DOHH2 (cell line): ENCODE measurements at regions not wholly inside any gene's neighbourhood (a gene's known extent, or its start where the extent isn't known, plus 50 kb on each side); places are given as distances from the start of the nearest gene placed in this dataset.

Source experiments
- H3F3A ChIP-seq: fragments of 200-600 bp; sonication (generic), shearing (Covaris generic); 2 replicates; pipeline ENCODE4 v1.6.0; 2016; ENCODE audit warnings: antibody characterized with exemption, mild to moderate bottlenecking; ENCODE audit not compliant: control insufficient read depth, insufficient read depth
- H3K27ac ChIP-seq: fragments of 200-600 bp; sonication (generic); 2 replicates; pipeline ENCODE4 v1.5.1; 2014; ENCODE audit warnings: low read depth, mild to moderate bottlenecking, low read length, moderate library complexity
- H3K27me3 ChIP-seq: fragments of 200-600 bp; sonication (generic); 2 replicates; pipeline ENCODE4 v1.6.1; 2014; ENCODE audit warnings: mild to moderate bottlenecking, low read length, mixed read lengths; ENCODE audit not compliant: control insufficient read depth
- H3K36me3 ChIP-seq: fragments of 200-600 bp; sonication (generic); 2 replicates; pipeline ENCODE4 v1.6.1; 2014; ENCODE audit warnings: mild to moderate bottlenecking, low read length, moderate library complexity, mixed read lengths; ENCODE audit not compliant: control insufficient read depth
- H3K4me1 ChIP-seq: fragments of 200-600 bp; sonication (generic); 2 replicates; pipeline ENCODE4 v1.6.1; 2014; ENCODE audit warnings: mild to moderate bottlenecking, low read length, mixed read lengths; ENCODE audit not compliant: control insufficient read depth
- H3K4me2 ChIP-seq: fragments of 200-600 bp; sonication (generic); 2 replicates; pipeline ENCODE4 v1.6.0; 2014; ENCODE audit warnings: mild to moderate bottlenecking, low read length, moderate library complexity
- H3K4me3 ChIP-seq: fragments of 200-600 bp; sonication (generic); 2 replicates; pipeline ENCODE4 v1.5.1; 2014; ENCODE audit warnings: mild to moderate bottlenecking, low read length, mixed read lengths
- H3K79me2 ChIP-seq: fragments of 200-600 bp; sonication (generic); 2 replicates; pipeline ENCODE4 v1.6.1; 2014; ENCODE audit warnings: mild to moderate bottlenecking, low read length, mixed read lengths; ENCODE audit not compliant: control insufficient read depth
- H3K9me2 ChIP-seq: fragments of 200-600 bp; sonication (generic); replicated peaks from 2 replicates; pipeline ENCODE4 v1.6.1; 2014; ENCODE audit warnings: mild to moderate bottlenecking, low read length, mixed read lengths; ENCODE audit not compliant: control insufficient read depth
- H3K9me3 ChIP-seq: fragments of 200-600 bp; sonication (generic); 2 replicates; pipeline ENCODE4 v1.6.1; 2014; ENCODE audit warnings: antibody characterized with exemption, low read length, mixed read lengths; ENCODE audit not compliant: control insufficient read depth, insufficient read depth
- H4K20me1 ChIP-seq: fragments of 200-600 bp; sonication (generic); 2 replicates; pipeline ENCODE4 v1.6.0; 2014; ENCODE audit warnings: low read depth, mild to moderate bottlenecking, antibody characterized with exemption, low read length, moderate library complexity; ENCODE audit not compliant: control insufficient read depth, insufficient read depth
- CTCF ChIP-seq: fragments of 200-600 bp; sonication (generic); IDR thresholded peaks from one replicate; pipeline ENCODE4 v1.5.1; 2014; ENCODE audit warnings: antibody characterized with exemption, mild to moderate bottlenecking, low read depth, low read length; ENCODE audit not compliant: poor library complexity, severe bottlenecking
- EZH2phosphoT487 ChIP-seq: fragments of 200-600 bp; sonication (generic); IDR thresholded peaks from 2 replicates; pipeline ENCODE4 v1.6.1; 2017; ENCODE audit warnings: borderline replicate concordance, mild to moderate bottlenecking, antibody characterized with exemption, low read length, moderate library complexity, mixed read lengths

- TF ChIP-seq CTCF (no peak), EZH2phosphoT487 (no peak)
- H3K36me3 ChIP-seq = no peaks in the 10 kb centered on the region
- H3F3A ChIP-seq = no peaks in the 10 kb centered on the region
Measured at GRCh38 chr6:137728386-137729349, 138.4 kb upstream of the TNFAIP3 start.

GRCh38 chr6:137729866-137730629, 137.0 kb upstream of the TNFAIP3 start:
- Histone ChIP-seq H3K4me3 (no peak overlapping the region), H3K9me3 (no peaks in the 10 kb centered on the region), H3K36me3 (no peaks in the 10 kb centered on the region), H3F3A (no peaks in the 10 kb centered on the region), H3K79me2 (no peaks in the 10 kb centered on the region), H3K27ac (no peak overlapping the region), H3K4me1 (no peaks in the 10 kb centered on the region), H4K20me1 (no peaks in the 10 kb centered on the region), H3K27me3 (0 out of 2 replicates have a peak, but pooled peaks cover 3% of the 10 kb centered on the region), H3K9me2 (no peaks in the 10 kb centered on the region), H3K4me2 (no peak overlapping the region)
- no peak for TF ChIP-seq CTCF
- no peak for TF ChIP-seq EZH2phosphoT487

More at GRCh38 chr6:137728386-137729349, 138.4 kb upstream of the TNFAIP3 start:
- no peak overlapping the region for H3K27ac ChIP-seq
- H3K27me3 ChIP-seq = 0 out of 2 replicates have a peak, but pooled peaks cover 3% of the 10 kb centered on the region
- H3K4me3 ChIP-seq = no peak overlapping the region
- H3K79me2 ChIP-seq = no peaks in the 10 kb centered on the region
- H3K9me3 ChIP-seq = no peaks in the 10 kb centered on the region
- no peaks in the 10 kb centered on the region for H3K4me1 ChIP-seq
- H4K20me1 ChIP-seq = no peaks in the 10 kb centered on the region
- H3K4me2 ChIP-seq = no peak overlapping the region
- H3K9me2 ChIP-seq = no peaks in the 10 kb centered on the region

GRCh38 chr6:137731600-137731959, 135.5 kb upstream of the TNFAIP3 start:
- no peak overlapping the region for H3K27ac ChIP-seq

More at GRCh38 chr6:137731600-137731959, 135.5 kb upstream of the TNFAIP3 start:
- Histone ChIP-seq H3K4me2 (no peak overlapping the region), H3K9me3 (no peaks in the 10 kb centered on the region), H3K27me3 (0 out of 2 replicates have a peak, but pooled peaks cover 3% of the 10 kb centered on the region), H3K79me2 (no peaks in the 10 kb centered on the region), H3K4me3 (no peak overlapping the region), H3K9me2 (no peaks in the 10 kb centered on the region), H3K4me1 (peaks cover 10% of the 10 kb centered on the region), H3K36me3 (no peaks in the 10 kb centered on the region), H4K20me1 (no peaks in the 10 kb centered on the region), H3F3A (no peaks in the 10 kb centered on the region)
- no peak for TF ChIP-seq CTCF
- TF ChIP-seq EZH2phosphoT487 = no peak
